ENCODE measurements at regions not wholly inside any gene's neighbourhood (a gene's known extent, or its start where the extent isn't known, plus 50 kb on each side); places are given as distances from the start of the nearest gene placed in this dataset.
"Not testable (repeated sequence)": the region's sequence is repeated elsewhere in the genome, so short reads cannot be mapped to it uniquely, and the experiment has no call there.

DNA sequence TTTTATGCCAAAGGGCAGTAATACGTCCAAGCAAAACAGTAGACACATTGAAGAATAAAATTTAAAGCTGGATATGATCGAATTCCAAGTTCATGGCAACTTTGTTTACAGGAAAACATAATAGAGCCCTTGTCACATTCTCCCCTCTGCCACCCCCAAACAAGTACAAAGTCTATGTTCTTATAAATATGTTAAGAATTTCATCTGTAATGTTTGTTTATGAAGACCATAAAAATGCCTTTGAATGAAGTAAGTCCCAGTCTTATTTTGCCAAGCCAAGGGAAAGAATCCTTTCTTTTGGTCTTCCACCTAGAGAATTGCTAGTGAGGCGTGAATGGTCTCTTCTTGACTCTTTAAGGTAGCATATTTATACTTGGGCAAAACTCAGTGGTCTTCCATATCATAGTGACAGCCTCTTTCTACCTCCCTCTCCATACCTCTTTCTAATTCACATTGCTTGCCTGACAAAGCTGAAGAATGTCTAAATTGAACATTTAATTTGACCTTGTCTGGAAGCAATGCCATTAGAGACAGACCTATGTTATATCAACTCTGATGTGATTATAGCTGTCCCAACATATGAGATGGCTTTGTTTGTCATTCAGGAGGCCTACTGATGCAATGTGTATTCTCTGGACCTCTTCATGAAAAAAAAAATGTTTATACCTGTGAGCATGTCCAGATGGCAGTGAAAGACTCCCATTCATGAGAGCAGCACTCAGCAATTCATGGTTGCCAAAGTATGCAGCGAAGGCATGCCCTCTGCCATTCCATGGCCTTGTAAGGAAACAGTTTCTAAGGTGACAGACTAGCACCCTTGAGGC, 70.6 kb upstream of the CCN2 start (continued):
- TF ChIP-seq EGR1 (IDR thresholded peaks at IDR 0.05; ENCODE audit: low read depth): no peak
- TF ChIP-seq, protein P1, sequence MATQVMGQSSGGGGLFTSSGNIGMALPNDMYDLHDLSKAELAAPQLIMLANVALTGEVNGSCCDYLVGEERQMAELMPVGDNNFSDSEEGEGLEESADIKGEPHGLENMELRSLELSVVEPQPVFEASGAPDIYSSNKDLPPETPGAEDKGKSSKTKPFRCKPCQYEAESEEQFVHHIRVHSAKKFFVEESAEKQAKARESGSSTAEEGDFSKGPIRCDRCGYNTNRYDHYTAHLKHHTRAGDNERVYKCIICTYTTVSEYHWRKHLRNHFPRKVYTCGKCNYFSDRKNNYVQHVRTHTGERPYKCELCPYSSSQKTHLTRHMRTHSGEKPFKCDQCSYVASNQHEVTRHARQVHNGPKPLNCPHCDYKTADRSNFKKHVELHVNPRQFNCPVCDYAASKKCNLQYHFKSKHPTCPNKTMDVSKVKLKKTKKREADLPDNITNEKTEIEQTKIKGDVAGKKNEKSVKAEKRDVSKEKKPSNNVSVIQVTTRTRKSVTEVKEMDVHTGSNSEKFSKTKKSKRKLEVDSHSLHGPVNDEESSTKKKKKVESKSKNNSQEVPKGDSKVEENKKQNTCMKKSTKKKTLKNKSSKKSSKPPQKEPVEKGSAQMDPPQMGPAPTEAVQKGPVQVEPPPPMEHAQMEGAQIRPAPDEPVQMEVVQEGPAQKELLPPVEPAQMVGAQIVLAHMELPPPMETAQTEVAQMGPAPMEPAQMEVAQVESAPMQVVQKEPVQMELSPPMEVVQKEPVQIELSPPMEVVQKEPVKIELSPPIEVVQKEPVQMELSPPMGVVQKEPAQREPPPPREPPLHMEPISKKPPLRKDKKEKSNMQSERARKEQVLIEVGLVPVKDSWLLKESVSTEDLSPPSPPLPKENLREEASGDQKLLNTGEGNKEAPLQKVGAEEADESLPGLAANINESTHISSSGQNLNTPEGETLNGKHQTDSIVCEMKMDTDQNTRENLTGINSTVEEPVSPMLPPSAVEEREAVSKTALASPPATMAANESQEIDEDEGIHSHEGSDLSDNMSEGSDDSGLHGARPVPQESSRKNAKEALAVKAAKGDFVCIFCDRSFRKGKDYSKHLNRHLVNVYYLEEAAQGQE (IDR thresholded peaks at IDR 0.05; ENCODE audit: low read depth): no peak
- no peak for TF ChIP-seq YY1 (IDR thresholded peaks at IDR 0.05; ENCODE audit: extremely low read depth, insufficient replicate concordance, low read depth, low read length)
- TF ChIP-seq JUND (IDR thresholded peaks at IDR 0.05): no peak
- TF ChIP-seq CBX3 (IDR thresholded peaks at IDR 0.05; ENCODE audit: low read depth): no peak
- TF ChIP-seq EZH2phosphoT487 (IDR thresholded peaks at IDR 0.05; ENCODE audit: borderline replicate concordance): no peak
- no peak for TF ChIP-seq CEBPB (IDR thresholded peaks at IDR 0.05; ENCODE audit: low read depth)
- TF ChIP-seq SRF (IDR thresholded peaks at IDR 0.05; ENCODE audit: low read depth): no peak

DNA sequence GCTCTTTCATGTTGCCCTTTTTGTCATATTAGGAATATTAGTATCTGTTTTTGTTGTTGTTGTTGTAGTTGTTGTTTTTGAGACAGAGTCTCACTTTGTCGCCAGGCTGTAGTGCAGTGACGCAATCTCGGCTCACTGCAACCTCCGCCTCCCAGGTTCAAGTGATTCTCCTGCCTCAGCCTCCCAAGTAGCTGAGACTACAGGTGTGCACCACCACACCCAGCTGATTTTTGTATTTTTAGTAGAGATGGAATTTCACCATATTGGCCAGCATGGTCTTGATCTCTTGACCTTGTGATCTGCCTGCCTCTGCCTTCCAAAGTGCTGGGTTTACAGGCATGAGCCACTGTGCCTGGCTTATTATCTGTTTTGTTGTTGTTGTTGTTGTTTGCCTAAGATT, 69.7 kb upstream of the CCN2 start:
- H4K20me1 ChIP-seq (ENCODE audit: insufficient read depth); H3K36me3 ChIP-seq (ENCODE audit: control insufficient read depth in 1 of 2, insufficient read depth in 2 of 2, low read length in 2 of 2); H3K9me2 ChIP-seq (ENCODE audit: insufficient read depth); H3K9me3 ChIP-seq (ENCODE audit: control insufficient read depth in 1 of 2, insufficient read depth in 1 of 2, low read depth in 1 of 2, low read length in 2 of 2); POLR2A ChIA-PET; H3K9ac ChIP-seq (ENCODE audit: low read length); H3K79me2 ChIP-seq (ENCODE audit: insufficient read depth, low read length); H3K27me3 ChIP-seq (ENCODE audit: insufficient read depth, low read length); ATAC-seq; BruUV-seq (replicated peaks); intact Hi-C loops (cut with micrococcal nuclease); H2AFZ ChIP-seq (ENCODE audit: low read depth, low read length, poor library complexity, severe bottlenecking); RAD21 ChIA-PET (ENCODE audit: low non-redundant PET in 1 of 2, low total read pairs in 2 of 2, uncharacterized antibody in 2 of 2, unreplicated experiment in 2 of 2); H3K4me1 ChIP-seq (ENCODE audit: control insufficient read depth in 1 of 2, insufficient read depth in 2 of 2, low read length in 2 of 2); DNase-seq (ENCODE audit: low read depth, low spot score); H3K27ac ChIP-seq (ENCODE audit: low read depth, low read length); CTCF ChIA-PET; H3K4me2 ChIP-seq (ENCODE audit: low read length); H3K4me3 ChIP-seq (replicated peaks in 1 of 2; ENCODE audit: low read depth in 1 of 2, low read length in 2 of 2): not testable (repeated sequence)

Measured in HCT116 (cell line).